GM19023 (cell line): ENCODE measurements at regions not wholly inside any gene's neighbourhood (a gene's known extent, or its start where the extent isn't known, plus 50 kb on each side); places are given as distances from the start of the nearest gene placed in this dataset.

Experiments used
- ATAC-seq: cut with Tn5 transposase; IDR thresholded peaks from one replicate; pipeline ENCODE4 v1.9.1; 2021; ENCODE audit warnings: mild to moderate bottlenecking, moderate library complexity; ENCODE audit not compliant: unreplicated experiment

DNA sequence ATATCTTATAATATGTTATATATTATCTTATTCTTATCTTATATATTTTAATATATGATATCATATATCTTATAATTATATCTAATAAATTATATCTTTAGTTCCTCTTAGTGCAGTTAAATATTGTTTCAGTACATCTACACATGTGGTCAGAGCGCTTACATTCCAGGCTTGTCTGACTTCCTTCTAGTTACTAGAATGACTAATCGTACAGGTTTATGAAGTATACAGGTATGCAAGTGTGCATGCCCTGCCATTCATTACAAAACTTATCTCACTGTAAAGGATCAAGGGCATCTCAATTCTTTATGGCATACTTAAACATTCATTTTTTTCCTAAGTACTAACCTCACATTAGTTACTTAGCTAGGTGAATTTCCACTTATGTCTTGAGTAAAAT is 1278.0 kb upstream of the MAP3K7 start:
- ATAC-seq: no peak

DNA sequence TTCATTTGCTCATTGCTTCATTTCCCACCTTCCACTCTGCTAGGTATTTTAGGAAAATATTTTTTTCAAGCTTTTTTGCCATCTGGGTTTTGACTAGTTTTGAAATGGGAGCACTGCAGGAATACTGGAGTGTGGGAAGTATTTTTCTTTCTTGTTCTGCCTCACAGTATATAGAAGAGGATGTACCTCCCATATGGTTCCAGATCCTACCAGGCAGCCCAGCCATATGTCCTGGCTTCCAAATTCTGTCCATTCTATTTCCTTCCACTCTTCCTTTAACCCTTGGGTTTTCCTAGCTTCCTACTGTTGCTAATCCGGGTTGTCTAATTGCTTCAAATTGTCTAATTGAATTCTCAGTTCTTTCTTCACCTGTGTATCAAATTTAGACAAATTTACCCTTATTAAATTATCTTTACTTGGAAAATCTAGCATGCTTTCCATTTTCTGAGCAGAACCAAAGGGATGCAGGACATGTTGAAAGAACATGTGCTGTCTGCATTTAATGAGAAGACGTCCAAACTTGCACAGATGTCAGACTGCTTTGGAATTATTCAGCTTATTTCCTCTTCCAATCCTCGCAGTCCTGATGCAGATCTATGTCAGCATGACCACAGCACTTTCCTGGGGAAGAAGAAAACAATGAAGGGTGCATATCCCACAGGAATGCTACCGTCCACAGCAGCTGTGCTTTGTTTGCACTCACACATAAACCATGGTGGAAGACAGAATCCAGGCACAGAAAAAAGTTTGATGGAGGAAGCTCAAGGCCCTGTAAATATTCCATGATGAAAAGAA is 1273.9 kb upstream of the MAP3K7 start:
- ATAC-seq: no peak

DNA sequence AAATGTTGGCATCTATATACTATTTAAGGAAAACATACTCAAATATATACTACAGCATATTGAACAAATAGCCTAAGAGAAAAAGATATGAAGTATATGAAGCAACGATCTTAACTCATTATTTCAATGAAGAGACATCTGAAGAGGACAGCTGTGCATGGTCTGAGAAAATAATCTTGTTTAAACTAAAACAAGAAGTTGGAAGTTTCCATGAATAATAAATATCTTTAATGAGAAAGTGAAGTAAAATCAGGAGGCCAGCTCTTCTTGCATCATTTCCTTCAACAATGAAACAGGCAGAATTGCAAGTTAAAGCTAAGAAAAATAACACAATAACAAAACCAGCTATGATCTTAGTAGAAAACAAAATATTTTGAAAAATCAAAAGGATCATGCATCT is 1265.4 kb upstream of the MAP3K7 start:
- ATAC-seq: no peak

GRCh38 chr6:91834813-91835212 is 1247.9 kb upstream of the MAP3K7 start:
- no peak for ATAC-seq

DNA sequence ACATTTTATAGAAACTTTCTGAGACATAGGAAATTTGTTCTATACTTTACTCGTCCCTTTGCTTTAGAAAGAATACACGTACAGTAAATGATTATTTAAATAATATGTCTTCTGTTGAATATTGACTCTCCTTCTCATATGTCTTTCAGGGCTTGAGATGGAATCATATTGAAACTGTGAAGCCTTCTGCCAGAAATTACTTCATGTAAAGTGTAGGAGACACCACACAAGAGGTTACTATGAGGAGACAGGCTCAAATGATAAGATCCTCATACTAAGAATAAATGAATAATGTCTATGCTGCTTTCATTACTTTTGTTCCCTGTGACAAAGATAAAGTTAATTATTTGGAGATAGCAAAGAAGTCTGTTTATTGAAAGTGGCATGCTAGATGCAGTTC is 1240.3 kb upstream of the MAP3K7 start:
- no peak for ATAC-seq

DNA sequence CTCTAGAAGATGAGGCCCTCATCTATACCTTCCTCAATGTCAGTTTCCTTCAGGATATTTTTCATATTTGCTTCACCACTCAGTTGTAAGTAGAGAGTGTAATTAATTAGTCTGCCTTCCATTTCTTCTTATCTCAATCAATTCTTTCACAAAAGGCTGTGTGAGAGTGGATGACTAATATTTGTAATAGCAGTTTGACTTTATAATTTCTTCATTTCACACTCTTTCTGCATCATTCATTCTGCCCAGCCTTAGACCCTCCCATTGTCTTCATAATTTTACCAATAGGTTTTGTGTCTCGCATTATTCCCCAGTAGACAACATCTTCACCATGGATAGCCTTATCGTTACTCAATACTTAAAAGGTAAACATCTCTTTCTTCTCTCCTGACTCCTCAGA is 1239.3 kb upstream of the MAP3K7 start:
- no peak for ATAC-seq

GRCh38 chr6:91824331-91824730 is 1237.5 kb upstream of the MAP3K7 start:
- ATAC-seq: no peak

- ATAC-seq: no peak
Measured at GRCh38 chr6:91822581-91822980, 1235.7 kb upstream of the MAP3K7 start.

- ATAC-seq: no peak
Measured at GRCh38 chr6:91816335-91816734, 1229.5 kb upstream of the MAP3K7 start.

DNA sequence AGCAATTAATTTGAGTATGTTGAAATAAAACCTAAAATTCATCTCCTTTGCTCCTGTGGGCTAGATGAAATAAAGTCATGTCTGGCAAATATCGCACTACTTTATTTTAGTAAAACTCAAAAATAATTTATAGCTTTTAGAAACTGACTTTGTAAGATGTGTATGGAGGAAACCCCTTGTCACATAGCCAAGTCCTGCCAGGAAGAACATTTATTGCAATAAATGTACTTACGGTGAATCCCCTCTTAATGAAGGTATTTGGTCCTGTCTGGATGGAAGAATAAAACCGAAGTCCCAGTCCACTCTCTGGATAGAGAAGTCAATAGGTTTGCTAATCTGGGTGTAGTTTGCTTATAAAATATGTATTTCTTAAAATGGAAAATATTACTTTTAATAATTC is 1226.8 kb upstream of the MAP3K7 start:
- ATAC-seq: no peak

- no peak for ATAC-seq
Measured at GRCh38 chr6:91812596-91813274, 1225.9 kb upstream of the MAP3K7 start.

DNA sequence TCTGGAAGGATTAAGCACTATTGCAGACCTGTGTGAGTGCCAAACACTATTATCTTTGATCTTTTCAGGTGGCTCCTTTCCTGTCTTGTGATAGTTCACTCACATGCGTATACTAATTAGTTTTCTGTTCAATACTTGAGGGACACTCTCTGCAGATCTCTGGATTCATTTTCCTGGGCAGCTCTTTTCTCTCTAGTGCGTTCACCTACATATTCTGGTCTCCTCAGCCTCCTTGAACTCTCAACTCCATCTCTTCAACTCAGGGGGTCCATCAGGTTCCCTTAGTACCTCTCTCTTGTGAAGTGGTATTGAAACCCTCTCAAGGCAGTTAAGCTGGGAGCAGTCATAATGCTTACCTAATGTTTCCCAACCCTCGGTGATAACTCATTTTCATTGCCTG is 1218.1 kb upstream of the MAP3K7 start:
- ATAC-seq: no peak

DNA sequence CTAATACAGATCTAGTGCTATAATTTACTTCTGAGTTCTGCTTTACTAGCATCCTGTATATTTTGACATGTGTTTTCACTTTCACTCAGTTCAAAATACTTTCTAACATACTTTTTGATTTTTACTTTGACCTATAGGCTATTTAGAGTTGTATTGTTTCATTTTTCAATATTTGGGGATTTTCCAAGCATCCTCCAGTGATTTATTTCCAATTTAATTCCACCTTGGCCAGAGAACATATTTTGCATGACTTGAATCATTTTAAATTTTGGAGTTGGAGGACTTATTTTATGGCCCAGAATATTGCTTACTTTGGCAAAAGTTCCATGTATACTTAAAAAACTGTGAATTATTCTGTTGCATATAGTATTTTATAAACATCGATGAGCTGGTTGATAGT is 1215.6 kb upstream of the MAP3K7 start:
- ATAC-seq: no peak

DNA sequence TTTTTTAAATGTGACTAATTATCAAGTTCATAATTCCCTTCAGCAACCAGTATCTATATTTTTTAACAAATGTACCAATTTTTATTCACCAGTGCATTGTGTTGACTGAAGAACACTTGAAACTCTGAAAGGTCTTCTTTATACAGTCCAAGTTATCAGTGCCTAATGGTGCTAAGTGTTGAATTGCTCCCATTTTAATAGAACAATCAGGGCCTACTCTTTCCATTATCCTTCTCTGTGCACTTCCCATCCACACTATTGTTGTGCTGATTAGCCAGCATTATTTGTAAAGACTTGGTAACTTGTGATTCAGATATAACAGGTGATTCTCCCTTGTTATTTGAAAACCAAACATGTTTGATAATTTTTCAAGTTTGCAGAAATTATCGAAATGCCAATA is 1209.7 kb upstream of the MAP3K7 start:
- no peak for ATAC-seq

DNA sequence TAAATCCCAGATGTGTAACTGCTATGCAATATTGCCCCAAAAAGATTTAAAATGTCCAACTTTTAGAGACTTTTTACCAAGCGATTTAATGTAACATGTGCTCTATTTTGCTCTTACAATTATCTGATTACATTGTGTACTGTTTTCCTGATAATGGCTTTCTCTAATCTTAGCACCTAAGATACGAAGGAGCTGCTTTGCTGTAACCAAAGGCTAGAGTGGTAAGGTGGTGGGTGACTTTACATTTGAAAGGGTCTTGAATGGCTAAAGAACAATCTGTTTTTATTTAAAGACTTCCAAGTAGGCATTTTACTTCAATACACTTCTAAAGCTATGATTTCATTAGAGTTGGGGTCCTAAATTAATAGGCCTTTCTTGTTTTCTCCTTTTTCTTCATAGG is 1201.6 kb upstream of the MAP3K7 start:
- ATAC-seq: no peak

DNA sequence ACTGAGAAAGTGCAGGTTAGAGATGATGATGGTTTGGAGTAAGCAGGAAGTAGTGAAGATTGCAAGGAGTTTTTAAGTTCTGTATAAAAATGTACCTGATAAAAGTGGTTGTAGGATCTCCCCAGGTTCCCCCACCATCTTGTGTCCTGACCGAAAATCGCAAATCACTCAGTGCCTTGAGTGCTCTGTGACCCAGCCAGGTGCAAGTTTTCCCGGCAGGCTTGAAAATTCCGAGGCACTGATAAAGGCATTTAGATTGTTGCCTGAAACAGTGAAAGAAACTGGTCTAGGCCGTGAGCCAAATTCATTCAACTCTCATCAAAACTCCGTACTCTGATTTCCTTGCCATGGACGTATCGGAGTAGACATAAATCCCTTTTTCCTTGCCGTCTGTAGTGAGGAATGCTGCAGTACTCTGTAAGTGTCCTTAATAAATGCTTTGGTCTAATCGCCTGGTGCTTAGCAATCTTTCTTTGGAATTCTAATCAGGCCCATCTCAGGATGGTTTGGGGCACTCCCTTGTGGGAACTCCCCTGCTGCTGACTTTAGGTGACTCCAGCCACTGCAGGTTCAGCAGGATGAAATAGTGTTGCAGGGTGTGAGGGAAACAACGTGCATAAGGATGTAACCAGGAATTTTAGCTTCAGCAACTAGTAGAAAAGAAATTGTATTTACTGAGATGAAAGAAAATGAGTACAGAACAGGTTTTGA is 1199.8 kb upstream of the MAP3K7 start:
- ATAC-seq: no peak

DNA sequence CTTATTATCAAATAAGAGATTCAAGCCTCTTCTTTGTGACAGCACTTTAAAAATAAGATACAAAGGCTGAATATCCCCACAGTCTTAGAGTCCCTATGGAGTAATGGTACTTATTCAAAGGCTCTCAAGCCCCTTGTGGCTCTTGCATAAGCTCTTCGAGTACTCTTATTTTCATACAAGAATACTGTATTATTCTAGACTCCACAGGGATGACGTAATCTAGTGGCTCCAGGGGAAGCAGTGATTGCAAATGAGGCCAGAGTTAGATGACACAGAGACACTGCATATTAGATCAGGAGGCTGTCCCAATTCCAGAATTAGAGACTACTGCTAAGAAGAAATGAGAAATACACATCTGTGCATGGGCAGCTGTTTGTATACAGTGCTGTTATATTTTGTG is 1195.9 kb upstream of the MAP3K7 start:
- no peak for ATAC-seq

DNA sequence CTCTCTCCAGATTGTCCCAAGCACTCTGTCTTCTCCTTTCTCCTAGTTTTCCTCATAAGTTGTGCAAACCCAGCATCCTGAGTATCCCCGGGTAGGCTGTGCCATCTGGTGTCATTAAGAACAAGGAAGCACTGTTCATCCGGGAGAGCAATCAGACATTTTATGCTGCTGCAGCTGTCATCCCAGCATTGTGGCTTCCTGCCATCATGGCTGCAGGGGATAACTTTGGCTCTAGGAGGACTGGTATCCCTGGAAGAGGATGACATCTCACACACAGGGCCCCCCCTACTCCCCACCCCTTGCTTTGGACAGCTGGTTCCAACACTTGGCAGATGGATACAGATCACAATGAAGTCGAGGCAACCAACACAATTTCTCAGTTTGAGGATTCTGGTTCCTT is 1195.1 kb upstream of the MAP3K7 start:
- no peak for ATAC-seq

DNA sequence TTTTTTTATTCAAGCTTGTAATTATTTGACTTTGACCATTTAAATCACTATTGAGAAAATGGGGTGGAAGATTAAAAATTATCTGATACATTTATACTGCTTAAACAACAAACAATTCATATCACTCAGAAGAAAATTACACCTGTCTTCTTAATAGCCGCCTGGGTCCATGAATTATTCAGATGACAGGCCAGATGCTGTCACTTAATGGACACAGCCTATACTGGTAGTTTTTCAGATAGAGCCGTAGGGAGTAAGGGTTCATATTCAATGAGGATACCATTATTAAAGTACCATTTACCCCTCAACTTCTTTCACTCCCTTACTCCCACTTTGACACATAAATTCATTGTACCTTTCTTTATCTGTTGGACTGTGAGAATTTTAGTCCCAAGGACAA is 1193.4 kb upstream of the MAP3K7 start:
- ATAC-seq: no peak

DNA sequence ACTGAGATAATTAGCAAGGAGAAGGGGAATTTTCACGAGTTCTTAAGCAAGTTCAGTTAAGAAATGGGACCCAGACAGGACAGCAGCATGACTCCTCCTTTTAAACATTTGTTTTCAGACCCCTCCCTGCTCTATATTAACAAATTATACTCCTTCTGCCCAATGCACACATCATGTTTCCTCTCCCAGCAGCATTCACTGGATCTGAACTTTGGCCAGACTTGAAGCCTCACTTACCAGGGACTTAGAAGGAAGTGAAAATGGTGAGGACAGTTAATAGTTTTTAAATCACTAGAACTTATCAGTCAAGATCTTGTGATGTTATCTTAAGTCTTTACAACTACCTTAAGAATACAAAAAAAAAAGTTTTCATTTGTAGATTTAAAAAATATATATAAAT is 1174.7 kb upstream of the MAP3K7 start:
- no peak for ATAC-seq

DNA sequence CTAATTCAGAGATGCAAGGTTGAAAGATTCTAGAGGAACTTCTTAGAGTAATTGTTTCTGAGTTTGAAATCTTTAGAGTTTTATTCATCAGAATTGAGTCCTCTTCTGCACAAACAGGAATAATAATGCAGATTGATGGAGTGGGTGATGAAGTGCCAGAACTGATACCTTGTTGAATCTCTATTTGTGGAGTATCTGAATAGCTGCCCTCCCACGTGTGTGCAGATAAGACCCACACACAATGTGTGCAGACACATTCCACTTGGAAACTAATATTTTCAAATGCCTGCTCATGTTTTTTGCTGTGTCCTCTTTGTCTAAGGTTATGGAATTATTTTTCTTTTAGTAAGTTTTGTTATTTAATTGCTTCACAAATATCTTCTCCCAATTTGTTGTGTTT is 1167.8 kb upstream of the MAP3K7 start:
- ATAC-seq: no peak

- no peak for ATAC-seq
Measured at GRCh38 chr6:91751526-91751925, 1164.7 kb upstream of the MAP3K7 start.
